NCI-H2107 (cell line): ENCODE measurements at regions not wholly inside any gene's neighbourhood (a gene's known extent, or its start where the extent isn't known, plus 50 kb on each side); places are given as distances from the start of the nearest gene placed in this dataset.
A peak's percentile ranks its signal among the peaks of the same experiment; 100 is the strongest.

Source experiments
- DNase-seq: peaks from one replicate; lab custom pipeline; 2025; lab: John Stamatoyannopoulos, UW

DNA sequence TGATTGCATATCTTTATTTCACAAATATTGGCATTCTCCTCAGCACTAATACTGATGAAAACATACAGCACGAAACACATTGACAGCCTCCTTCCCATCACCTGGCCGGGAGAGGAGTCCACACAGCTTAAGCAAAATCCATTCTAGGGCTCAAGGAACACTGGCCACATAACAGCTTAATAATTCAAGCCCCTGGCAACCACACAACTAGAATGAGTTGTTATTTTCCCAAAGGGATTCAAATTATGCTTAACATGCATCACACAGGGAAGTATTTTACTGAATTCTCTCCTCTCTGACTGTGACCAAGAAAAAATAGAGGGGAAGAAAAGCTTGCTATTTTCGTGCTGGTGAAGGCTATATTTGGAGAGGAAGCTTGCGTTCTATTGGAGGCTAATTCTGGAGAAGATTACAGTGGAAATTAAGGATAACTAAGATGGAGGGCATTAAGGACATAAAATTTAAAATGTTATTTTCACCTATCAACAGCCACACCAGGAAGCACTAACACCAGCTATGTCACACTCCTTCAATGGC, 198.5 kb downstream of the ADGRG6 start:
- DNase-seq, result no peak

DNA sequence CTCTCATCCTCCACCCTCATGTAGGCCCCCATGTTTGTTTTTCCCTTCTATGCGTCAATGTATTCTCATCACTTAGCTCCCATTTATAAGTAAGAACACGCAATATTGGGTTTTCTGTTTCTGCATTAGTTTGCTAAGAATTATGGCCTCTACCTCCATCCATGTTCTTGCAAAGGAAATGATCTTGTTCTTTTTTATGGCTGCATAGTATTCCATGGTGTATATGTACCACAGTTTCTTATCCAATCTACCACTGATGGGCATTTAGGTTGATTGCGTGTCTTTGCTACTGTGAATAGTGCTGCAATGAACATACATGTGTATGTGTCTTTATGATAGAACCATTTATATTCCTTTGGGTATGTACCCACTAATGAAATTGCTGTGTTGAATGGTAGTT, 200.0 kb downstream of the ADGRG6 start:
- DNase-seq, result no peak

DNA sequence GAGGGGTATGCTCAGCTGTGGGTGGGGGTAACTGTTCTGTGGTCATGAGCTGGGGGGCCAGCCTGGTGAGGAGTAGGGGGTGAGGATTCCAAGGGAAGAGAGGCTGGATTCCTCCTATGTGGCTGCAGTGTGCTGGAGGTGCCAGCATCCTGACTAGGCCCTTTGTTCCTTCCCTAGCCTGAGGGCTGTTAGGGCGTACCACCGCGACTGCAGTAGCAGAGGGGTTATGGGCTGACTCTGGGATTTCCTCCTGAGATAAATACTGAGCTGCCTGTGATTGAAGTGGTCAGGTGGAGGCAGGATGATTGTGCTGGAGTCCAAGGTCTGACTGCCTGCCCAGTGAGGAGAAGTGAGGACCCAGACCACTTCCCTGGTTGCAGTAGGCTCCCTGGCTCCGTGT, 205.3 kb downstream of the ADGRG6 start:
- no peak for DNase-seq

GRCh38 chr6:142510211-142510610, 208.4 kb downstream of the ADGRG6 start:
- no peak for DNase-seq

- no peak for DNase-seq
Measured at GRCh38 chr6:142518126-142518525, 216.3 kb downstream of the ADGRG6 start.

DNA sequence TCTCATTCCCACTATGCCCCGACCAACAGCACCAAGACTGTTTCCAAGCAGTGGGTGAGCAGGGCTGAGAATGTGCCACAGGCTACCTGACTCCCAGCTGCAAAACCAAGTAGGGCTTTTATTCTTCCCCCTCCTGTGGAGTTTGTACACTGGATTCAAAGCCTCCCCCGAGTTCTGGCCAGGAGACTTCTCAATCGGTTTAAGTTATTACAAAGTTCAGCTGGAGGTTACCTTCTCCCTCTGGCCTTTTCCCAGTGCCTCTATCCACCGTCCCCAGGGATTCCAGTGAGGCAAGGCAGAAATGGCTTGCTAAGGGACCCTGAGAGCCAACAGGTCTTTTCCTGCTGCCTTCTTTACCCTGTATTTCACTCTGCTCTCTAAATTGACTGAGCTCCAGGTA, 217.0 kb downstream of the ADGRG6 start:
- no peak for DNase-seq

DNA sequence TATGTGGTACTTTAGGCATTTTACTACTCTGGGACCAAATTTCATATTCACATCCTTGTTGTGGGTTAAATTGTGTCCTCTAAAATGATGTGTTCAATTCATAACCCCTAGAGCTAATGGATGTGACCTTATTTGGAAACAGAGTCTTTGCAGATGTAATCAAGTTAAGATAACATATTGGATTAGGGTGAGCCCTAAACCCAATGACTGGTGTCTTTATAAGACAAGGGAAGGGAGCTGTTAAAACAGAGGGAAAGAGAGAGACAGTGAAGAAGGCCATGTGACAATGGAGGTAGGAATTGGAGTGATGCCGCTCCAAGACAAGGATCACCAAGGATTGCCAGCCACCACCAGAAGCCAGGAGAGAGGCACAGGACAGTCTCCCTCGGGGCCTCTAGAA, 220.0 kb downstream of the ADGRG6 start:
- DNase-seq, result no peak

DNA sequence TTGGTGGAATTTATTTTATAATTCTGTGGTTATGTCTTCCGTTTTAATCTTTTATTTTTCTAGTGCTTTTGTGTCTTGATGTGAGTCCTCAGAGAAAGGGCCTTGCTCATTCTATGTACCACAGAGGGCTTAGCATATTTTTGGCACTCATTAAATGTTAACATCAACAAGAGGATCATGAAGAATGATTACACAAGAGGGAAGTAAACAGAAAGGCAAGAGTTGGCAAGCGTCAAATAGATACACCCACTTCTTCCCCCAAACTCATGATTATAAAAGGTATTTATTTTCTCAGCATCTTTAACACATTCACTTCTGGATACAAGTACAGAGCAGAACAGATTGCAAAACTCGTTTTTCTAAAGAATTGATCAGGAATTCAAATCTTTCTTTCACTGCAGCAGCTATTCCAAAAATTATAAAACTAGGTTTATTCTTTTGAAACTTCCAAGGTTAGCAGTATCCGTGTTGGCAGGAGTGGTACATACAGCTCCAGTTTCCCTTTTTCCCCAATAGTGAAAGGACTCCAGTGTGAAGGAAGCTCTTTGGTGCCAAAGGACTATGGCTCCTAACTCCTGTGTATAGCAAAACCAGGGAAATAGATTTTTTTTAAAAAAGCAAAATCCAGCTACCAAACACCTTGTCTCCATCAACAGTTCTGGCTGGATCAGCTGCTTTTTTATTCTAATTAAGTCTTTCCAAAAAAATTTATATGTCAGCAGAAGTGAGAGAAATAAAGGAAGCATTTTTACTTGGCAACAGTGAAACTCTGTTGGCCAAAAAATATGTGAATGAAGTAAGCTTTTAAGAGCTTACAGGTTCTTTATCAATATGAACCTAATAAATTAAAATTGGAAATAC, 221.9 kb downstream of the ADGRG6 start:
- DNase-seq, result no peak

DNA sequence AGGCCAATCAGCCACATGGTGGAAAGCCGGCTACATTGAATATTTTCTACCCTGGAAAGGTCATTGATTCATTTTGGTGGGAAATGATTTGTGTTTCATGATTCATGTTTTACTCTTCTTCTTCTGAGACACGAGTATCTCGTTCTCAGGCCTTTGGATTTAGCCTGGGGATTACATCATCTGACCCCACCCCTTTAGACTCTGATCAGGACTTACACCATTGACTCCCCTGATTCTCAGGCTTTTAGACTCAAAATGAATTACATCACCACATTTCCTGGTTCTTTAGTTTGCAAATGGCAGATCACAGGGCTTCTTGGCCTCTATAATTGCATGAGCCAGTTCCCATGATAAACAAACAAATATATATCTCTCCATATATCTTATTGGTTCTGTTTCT, 228.8 kb downstream of the ADGRG6 start:
- DNase-seq, result no peak

GRCh38 chr6:142531727-142532126, 229.9 kb downstream of the ADGRG6 start:
- no peak for DNase-seq

GRCh38 chr6:142534076-142534475, 232.3 kb downstream of the ADGRG6 start:
- no peak for DNase-seq

DNA sequence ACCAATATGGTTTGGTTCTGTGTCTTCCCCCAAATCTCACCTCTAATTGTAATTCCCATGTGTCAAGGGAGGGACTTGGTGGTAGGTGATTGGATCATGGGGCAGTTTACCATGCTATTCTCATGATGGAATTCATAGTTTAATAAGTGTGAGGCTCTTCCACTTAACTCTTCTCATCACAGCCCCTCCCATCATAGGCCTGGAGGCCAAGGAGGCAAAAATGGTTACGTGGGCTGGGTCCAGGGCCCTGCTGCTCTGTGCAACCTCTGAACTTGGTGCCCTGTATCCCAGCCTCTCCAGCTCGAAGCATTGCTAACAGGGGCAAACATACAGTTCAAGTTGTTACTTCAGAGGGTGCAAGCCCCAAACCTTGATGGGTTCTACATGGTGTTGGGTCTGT, 232.7 kb downstream of the ADGRG6 start:
- no peak for DNase-seq

- no peak for DNase-seq
Measured at GRCh38 chr6:142537612-142538478, 236.0 kb downstream of the ADGRG6 start.

DNA sequence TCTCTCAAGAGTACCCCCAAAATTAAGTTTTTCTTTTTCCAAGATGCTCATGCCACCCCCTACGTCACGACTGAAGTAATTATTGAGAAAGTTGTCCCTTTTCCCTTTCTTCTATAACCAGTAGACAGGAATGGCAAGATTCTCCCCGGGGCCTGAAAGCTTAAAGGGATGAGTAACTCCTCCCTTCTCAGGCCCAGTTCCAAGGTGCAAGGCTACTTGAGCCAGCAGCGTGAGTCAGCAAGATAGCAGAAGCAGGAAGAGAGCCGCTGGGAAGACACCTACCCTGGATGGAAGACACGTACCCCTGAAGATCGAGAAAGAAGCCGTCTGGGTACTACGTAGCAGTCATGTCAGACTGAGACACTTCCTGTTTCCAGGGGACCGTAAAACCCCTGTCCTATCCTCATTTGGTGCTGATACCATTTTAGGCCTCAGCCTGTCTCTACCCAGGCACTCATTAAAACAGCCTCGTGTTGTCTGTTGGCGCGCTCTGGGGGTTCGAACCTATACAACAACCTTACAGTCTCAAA, 241.0 kb downstream of the ADGRG6 start:
- no peak for DNase-seq

DNA sequence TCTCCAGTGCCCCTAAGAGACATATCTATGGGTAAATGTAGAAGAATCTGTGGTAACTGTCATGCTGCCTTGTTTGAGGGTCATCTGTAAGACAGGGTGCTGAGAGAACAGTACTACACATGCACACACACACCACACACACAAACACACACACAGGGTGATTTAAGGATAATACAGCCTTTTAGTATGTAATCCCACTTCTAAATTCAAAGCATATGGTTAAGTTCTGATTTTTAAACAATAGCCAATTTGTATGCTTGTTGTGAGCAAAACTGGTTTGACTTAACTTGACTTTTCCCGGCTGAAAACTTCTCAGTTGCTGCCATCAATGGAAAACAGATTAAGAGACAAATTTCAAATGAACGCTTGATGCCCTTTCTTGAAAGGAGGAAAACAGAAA, 241.8 kb downstream of the ADGRG6 start:
- DNase-seq, result no peak

DNA sequence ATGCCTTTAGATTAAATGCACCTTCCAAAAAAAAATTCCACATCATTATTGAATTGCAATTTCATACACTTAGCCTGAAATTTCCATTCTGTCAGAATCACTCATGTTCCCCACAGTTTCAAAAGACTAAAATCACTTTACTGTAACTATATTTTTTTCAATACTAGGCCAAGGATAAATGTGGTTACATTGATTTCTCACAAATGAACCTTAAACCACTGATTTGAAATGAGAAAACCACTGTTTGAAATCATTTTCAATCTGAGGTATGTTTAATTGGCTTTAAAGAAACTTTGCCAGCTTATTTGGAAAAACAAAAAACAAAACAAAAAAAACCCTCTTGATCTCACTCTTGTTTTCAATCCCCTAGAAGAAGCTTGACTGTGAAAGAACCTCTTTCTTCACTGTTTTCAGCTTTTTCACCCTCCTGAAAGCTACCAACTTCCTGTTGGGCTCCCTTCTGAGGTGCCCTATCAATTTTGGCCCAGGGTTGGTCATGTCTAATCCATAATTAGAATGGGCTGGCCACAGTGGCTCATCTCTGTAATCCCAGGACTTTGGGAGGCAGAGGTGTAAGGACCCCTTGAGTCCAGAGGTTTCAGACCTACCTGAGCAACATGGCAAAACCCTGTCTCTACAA, 242.5 kb downstream of the ADGRG6 start:
- no peak for DNase-seq

DNA sequence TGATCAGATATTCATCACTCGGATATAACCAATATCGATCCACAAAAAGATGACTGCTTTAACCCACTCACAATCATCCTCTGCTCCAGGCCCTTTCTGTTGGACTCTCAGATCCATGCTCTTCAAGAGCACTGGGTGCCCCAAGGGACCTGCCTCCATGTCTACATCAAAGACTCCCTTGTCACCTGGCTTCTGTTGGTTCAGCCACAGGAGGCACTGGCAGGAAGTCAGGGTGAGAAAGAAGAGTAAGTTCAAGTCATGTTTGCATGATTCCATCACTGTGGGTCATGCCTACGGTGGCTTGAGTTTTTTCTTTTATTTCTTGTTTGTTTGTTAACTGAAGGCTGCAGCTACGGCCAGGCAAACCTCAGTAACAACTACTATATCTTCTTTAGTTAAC, 243.3 kb downstream of the ADGRG6 start:
- DNase-seq, result no peak

GRCh38 chr6:142548566-142548965, 246.8 kb downstream of the ADGRG6 start:
- DNase-seq, result no peak

- no peak for DNase-seq
Measured at GRCh38 chr6:142550310-142551063, 248.7 kb downstream of the ADGRG6 start.

- DNase-seq, result peak; percentile 3
Measured at GRCh38 chr6:142551274-142551811, 249.5 kb downstream of the ADGRG6 start.

DNA sequence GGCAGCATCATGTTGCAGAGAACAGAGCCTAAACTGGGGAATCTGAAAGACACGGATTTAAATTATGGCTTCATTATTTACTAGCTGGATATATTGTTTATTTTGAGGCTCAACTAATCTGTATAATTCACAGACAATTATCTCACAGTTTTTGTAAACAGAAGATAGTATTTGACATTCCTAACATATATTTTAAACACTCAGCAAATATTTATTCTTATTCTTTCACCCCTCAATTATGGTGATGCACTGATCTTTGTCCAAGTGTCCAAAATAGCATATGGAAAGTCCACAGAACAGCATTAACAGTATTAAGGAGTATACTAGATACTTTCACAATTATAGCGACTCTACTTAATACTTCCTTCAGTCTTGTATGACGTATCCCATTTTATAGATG, 257.0 kb downstream of the ADGRG6 start:
- no peak for DNase-seq
